GM21381 (cell line): ENCODE measurements at regions not wholly inside any gene's neighbourhood (a gene's known extent, or its start where the extent isn't known, plus 50 kb on each side); places are given as distances from the start of the nearest gene placed in this dataset.

Experiments used
- ATAC-seq: cut with Tn5 transposase; IDR thresholded peaks from one replicate; pipeline ENCODE4 v1.9.1; 2021; ENCODE audit warnings: mild to moderate bottlenecking, moderate library complexity; ENCODE audit not compliant: unreplicated experiment

DNA sequence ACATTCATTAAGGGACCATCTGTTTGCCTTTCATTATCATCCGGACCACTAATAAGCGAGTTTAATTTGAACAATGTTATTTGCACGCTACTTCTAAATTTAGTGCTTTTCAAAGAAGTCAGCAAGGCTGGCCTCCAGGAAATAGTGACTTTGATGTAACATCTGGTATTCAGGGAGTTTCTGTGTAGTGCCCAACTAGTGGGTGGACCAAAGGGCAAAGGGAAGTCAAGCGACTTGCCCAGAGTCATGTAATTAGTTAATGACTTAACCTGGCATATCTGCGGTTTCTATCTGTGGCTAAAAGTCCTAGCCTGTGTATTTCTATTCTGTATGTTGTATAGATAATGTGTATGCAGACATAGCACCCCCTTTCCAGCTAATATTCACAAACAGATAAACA, 56.3 kb upstream of the LCORL start:
- ATAC-seq = no peak

- no peak for ATAC-seq
Measured at GRCh38 chr4:18075823-18076433, 54.4 kb upstream of the LCORL start.

- no peak for ATAC-seq
Measured at GRCh38 chr4:18071894-18072293, 50.3 kb upstream of the LCORL start.
